ENCODE measurements at regions not wholly inside any gene's neighbourhood (a gene's known extent, or its start where the extent isn't known, plus 50 kb on each side); places are given as distances from the start of the nearest gene placed in this dataset.
A peak's percentile ranks its signal among the peaks of the same experiment; 100 is the strongest.

- Histone ChIP-seq H3K27ac (ENCODE audit: low read depth, low read length, poor library complexity, severe bottlenecking) (no peak overlapping the region), H3K4me2 (ENCODE audit: low read length) (no peak overlapping the region), H2AFZ (ENCODE audit: low read length) (no peak overlapping the region), H3K4me3 (ENCODE audit: low read depth, low read length, poor library complexity, severe bottlenecking) (no peak overlapping the region), H3K9me2 (ENCODE audit: insufficient read depth, low read length) (no peaks in the 10 kb centered on the region), H3K36me3 (ENCODE audit: insufficient read depth, low read length) (no peaks in the 10 kb centered on the region), H3K79me2 (ENCODE audit: insufficient read depth, low read depth, low read length) (no peaks in the 10 kb centered on the region), H4K20me1 (ENCODE audit: insufficient read depth, low read length) (no peaks in the 10 kb centered on the region), H3K9me3 (ENCODE audit: low read length) (no peaks in the 10 kb centered on the region), H3K4me1 (ENCODE audit: insufficient read depth, low read length, poor library complexity, severe bottlenecking) (peaks cover 9% of the 10 kb centered on the region)
- POLR2A ChIA-PET = no interaction called here
- intact Hi-C loops (cut with micrococcal nuclease; ENCODE audit: unreplicated experiment) = no loop called here
- BruUV-seq (replicated peaks) = no TSS peak
- TF ChIP-seq, protein P1, sequence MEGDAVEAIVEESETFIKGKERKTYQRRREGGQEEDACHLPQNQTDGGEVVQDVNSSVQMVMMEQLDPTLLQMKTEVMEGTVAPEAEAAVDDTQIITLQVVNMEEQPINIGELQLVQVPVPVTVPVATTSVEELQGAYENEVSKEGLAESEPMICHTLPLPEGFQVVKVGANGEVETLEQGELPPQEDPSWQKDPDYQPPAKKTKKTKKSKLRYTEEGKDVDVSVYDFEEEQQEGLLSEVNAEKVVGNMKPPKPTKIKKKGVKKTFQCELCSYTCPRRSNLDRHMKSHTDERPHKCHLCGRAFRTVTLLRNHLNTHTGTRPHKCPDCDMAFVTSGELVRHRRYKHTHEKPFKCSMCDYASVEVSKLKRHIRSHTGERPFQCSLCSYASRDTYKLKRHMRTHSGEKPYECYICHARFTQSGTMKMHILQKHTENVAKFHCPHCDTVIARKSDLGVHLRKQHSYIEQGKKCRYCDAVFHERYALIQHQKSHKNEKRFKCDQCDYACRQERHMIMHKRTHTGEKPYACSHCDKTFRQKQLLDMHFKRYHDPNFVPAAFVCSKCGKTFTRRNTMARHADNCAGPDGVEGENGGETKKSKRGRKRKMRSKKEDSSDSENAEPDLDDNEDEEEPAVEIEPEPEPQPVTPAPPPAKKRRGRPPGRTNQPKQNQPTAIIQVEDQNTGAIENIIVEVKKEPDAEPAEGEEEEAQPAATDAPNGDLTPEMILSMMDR (conservative IDR thresholded peaks at IDR 0.05; ENCODE audit: low read length) = no peak
- no peak for TF ChIP-seq EZH2phosphoT487 (IDR thresholded peaks at IDR 0.05; ENCODE audit: borderline replicate concordance, low read depth, low read length)
- DNase-seq (ENCODE audit: low spot score) = peak; percentile 22
- CTCF ChIA-PET (ENCODE audit: unreplicated experiment) = interaction anchor here (0.6 kb wide), 2 partner anchors 39 to 64 kb away, joined by 3 read pairs; no protein-coding TSS in a partner anchor
These were observed 50.0 kb upstream of the EVL start for GRCh38 chr14:100015251-100015655.

Measured in OCI-LY7 (cell line).